Suprapubic skin (tissue), 4 donors: ENCODE measurements at regions not wholly inside any gene's neighbourhood (a gene's known extent, or its start where the extent isn't known, plus 50 kb on each side); places are given as distances from the start of the nearest gene placed in this dataset.

Experiments used
- DNase-seq, 2 donors: peaks; one replicate each; pipeline ENCODE4 v3.0.0-alpha.2; 2019; ENCODE audit warnings: low spot score in 2 of 2
- H3K27ac ChIP-seq: fragments of 200-600 bp; sonication (generic); one replicate; pipeline ENCODE4 v1.5.1; 2019
- H3K27me3 ChIP-seq: fragments of 200-600 bp; sonication (generic); one replicate; pipeline ENCODE4 v1.5.1; 2019
- H3K36me3 ChIP-seq: fragments of 200-600 bp; sonication (generic); one replicate; pipeline ENCODE4 v1.5.1; 2019
- H3K4me1 ChIP-seq: fragments of 200-600 bp; sonication (generic); one replicate; pipeline ENCODE4 v1.5.1; 2019
- H3K4me3 ChIP-seq: fragments of 200-600 bp; sonication (generic); one replicate; pipeline ENCODE4 v1.5.1; 2019; ENCODE audit warnings: mild to moderate bottlenecking
- H3K9me3 ChIP-seq: fragments of 200-600 bp; sonication (generic); one replicate; pipeline ENCODE4 v1.5.1; 2019
- EP300 ChIP-seq: sonication (generic); formaldehyde crosslinking; IDR thresholded peaks from one replicate; pipeline ENCODE4 v1.6.1; 2017; ENCODE audit warnings: antibody characterized with exemption
- POLR2A ChIP-seq, 2 donors: fragments of 450-650 bp; IDR thresholded peaks; one replicate each; pipeline ENCODE4 v1.6.1; 2017; ENCODE audit warnings: antibody characterized with exemption in 2 of 2, mild to moderate bottlenecking in 2 of 2, moderate library complexity in 2 of 2
- POLR2AphosphoS5 ChIP-seq, 3 donors: sonication (generic); formaldehyde crosslinking; IDR thresholded peaks; one replicate each; pipeline ENCODE4 v1.6.1; 2017; ENCODE audit warnings: antibody characterized with exemption in 3 of 3
- WGBS: methylation state at CpG from one replicate; pipeline ENCODE4 v1.1.5; 2018; 5-methylcytosine and 5-hydroxymethylcytosine counted together
- TF ChIP-seq, protein P1 (sequence below), 2 donors: fragments of 200-600 bp in 1 of 2; fragments of 450-650 bp in 1 of 2; sonication (generic) in 1 of 2; IDR thresholded peaks; one replicate each; pipeline ENCODE4 v1.5.1; 2016 to 2019; ENCODE audit warnings: antibody characterized with exemption in 2 of 2, mild to moderate bottlenecking in 1 of 2, moderate library complexity in 1 of 2

DNA sequence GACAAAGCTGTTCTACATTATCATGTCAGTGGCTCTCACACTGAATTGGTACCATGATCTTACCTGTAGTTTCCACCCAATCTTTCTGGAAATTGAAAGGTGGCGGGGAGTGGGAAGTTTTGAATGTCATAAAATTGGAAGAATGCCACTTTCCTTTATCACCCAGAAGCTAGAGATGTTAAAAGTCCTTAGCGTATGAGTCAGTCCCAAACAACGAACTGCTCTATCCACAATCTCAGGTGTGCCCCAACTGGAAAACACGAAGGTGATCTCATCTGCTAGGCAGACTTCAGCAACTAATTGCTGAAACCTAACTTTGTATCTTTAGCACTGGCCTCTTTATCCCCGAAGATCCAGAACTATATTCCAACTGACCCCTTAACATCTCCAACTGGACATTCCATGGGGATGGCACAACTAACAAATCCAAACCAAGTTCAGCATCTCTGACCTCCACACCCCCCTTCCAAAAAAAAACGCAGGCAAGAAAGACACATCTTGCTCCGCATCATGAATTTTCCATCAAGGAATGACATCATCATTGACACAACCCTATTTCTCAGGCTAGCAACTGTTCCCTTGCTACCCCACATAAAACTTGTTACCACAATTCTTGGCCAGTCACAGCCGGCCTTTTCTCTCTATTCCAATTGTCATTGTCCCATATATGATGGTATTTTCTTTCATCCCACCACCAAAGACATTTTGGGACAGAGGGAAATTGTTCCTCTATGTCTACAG lies 175.4 kb downstream of the KLF12 start:
- Histone ChIP-seq H3K27ac (no peak overlapping the region), H3K36me3 (no peaks in the 10 kb centered on the region), H3K27me3 (no peaks in the 10 kb centered on the region), H3K4me1 (no peaks in the 10 kb centered on the region), H3K9me3 (no peaks in the 10 kb centered on the region), H3K4me3 (no peak overlapping the region)
- WGBS: 76% methylated on average over 8 of the region's 8 CpGs
- TF ChIP-seq POLR2AphosphoS5 (IDR thresholded peaks at IDR 0.05) (no peak), POLR2A (IDR thresholded peaks at IDR 0.05) (no peak), EP300 (no peak)
- TF ChIP-seq, protein P1, sequence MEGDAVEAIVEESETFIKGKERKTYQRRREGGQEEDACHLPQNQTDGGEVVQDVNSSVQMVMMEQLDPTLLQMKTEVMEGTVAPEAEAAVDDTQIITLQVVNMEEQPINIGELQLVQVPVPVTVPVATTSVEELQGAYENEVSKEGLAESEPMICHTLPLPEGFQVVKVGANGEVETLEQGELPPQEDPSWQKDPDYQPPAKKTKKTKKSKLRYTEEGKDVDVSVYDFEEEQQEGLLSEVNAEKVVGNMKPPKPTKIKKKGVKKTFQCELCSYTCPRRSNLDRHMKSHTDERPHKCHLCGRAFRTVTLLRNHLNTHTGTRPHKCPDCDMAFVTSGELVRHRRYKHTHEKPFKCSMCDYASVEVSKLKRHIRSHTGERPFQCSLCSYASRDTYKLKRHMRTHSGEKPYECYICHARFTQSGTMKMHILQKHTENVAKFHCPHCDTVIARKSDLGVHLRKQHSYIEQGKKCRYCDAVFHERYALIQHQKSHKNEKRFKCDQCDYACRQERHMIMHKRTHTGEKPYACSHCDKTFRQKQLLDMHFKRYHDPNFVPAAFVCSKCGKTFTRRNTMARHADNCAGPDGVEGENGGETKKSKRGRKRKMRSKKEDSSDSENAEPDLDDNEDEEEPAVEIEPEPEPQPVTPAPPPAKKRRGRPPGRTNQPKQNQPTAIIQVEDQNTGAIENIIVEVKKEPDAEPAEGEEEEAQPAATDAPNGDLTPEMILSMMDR (IDR thresholded peaks at IDR 0.05): no peak
- DNase-seq: no peak

DNA sequence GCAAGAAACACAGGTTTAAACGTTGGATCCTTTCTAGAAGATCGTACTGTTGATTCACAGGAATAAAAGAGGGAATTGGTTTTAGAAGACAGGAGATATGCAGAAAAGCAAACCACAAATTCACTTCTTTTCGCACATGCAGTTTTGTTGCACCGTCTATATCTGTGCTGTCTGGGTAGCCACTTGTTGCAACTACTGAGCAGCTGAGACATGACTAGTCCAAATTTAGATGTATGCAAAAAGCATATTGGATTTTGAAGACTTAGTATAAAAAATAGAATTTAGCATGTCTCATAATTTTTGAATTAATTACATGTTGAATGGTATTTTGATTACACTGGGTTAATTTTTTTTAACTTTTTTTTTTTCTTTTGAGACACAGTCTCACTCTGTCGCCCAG lies 176.3 kb downstream of the KLF12 start:
- Histone ChIP-seq H3K4me1 (no peaks in the 10 kb centered on the region), H3K27ac (no peak overlapping the region), H3K27me3 (no peaks in the 10 kb centered on the region), H3K9me3 (no peaks in the 10 kb centered on the region), H3K36me3 (no peaks in the 10 kb centered on the region), H3K4me3 (no peak overlapping the region)
- TF ChIP-seq POLR2A (IDR thresholded peaks at IDR 0.05): no peak
- TF ChIP-seq EP300: no peak
- TF ChIP-seq, protein P1 (IDR thresholded peaks at IDR 0.05): no peak
- no peak for TF ChIP-seq POLR2AphosphoS5 (IDR thresholded peaks at IDR 0.05)
- no peak for DNase-seq
- 91% methylated on average over 5 of the region's 5 CpGs for WGBS

DNA sequence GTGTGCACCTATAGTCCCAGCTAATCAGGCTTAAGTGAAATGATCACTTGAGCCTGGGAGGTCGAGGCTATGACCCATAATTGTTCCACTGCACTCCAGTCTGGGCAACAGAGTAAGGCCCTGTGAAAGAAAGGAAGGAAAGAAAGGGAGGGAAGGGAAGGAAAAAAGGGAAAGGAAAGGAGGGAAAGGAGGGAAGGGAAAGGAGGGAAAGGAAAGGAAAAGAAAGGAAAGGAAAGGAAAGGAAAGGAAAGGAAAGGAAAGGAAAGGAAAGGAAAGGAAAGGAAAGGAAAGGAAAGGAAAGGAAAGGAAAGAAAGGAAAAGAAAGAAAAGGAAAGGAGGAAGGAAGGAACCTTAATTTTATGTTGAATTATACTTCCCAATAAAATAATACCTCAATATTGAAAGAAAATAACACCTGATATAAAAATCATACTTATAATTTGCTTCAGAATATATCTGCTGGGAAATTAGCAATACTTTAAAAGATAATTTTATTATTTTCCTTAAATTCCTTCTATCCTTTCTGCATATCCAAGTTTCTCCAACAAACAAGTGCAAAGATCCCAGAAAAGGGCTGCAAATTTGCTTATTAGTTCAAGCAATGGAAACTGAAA lies 177.3 kb downstream of the KLF12 start:
- TF ChIP-seq, protein P1 (IDR thresholded peaks at IDR 0.05): no peak
- no peak for TF ChIP-seq POLR2A (IDR thresholded peaks at IDR 0.05)
- no peak for TF ChIP-seq EP300
- TF ChIP-seq POLR2AphosphoS5 (IDR thresholded peaks at IDR 0.05): no peak
- DNase-seq: no peak
- Histone ChIP-seq H3K9me3 (no peaks in the 10 kb centered on the region), H3K4me1 (no peaks in the 10 kb centered on the region), H3K36me3 (no peaks in the 10 kb centered on the region), H3K27me3 (no peaks in the 10 kb centered on the region), H3K27ac (no peak overlapping the region), H3K4me3 (no peak overlapping the region)
- 88% methylated on average over 1 of the region's 1 CpG for WGBS

DNA sequence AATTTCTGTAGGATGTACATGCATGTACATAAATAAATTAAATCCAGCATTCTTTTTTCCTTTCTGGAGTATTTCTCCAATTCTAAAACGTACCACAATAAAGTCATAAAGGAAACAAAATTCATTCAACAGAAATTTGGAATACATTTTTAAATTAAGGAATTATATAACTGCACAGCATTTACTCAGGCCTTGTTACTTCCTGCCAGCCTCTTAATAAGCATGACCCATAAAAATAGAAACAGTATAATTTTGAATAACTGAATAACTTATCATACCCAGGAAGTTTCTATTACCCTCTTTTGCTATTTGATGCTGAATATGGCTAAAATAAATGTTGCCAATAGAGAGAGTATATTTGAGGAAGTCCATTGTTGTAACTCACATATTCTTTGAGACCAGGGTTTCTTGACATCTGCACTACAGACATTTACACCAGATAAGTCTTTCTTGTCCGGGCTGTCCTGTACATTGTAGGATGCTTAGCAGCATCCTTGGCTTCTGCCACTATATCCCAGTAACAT lies 178.2 kb downstream of the KLF12 start:
- Histone ChIP-seq H3K9me3 (no peaks in the 10 kb centered on the region), H3K27ac (no peak overlapping the region), H3K4me3 (no peak overlapping the region), H3K27me3 (no peaks in the 10 kb centered on the region), H3K4me1 (no peaks in the 10 kb centered on the region), H3K36me3 (no peaks in the 10 kb centered on the region)
- TF ChIP-seq EP300: no peak
- TF ChIP-seq POLR2AphosphoS5 (IDR thresholded peaks at IDR 0.05): no peak
- TF ChIP-seq POLR2A (IDR thresholded peaks at IDR 0.05): no peak
- TF ChIP-seq, protein P1 (IDR thresholded peaks at IDR 0.05): no peak
- DNase-seq: no peak
- WGBS: 66% methylated on average over 2 of the region's 2 CpGs

DNA sequence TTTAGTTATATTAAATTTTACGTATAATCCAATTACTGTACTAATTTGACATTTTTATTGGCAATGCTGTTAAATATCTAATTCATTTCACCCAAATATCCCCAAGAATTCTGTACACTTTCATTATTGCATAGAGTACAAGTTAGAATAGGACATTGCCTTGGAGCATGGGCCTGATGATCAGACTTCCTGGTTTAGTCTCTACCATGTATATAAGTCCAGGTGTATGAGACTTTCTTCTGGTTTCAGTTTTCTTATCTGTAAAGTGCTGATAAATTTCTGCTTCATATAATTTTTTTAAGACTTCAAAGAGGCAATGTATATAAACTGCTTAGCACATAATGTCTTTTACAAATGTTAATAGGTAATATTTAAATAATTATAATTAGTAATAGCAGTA lies 179.4 kb downstream of the KLF12 start:
- Histone ChIP-seq H3K9me3 (no peaks in the 10 kb centered on the region), H3K36me3 (no peaks in the 10 kb centered on the region), H3K4me3 (no peak overlapping the region), H3K27me3 (no peaks in the 10 kb centered on the region), H3K27ac (no peak overlapping the region), H3K4me1 (no peaks in the 10 kb centered on the region)
- no peak for TF ChIP-seq POLR2A (IDR thresholded peaks at IDR 0.05)
- TF ChIP-seq EP300: no peak
- no peak for TF ChIP-seq POLR2AphosphoS5 (IDR thresholded peaks at IDR 0.05)
- 100% methylated on average over 1 of the region's 1 CpG for WGBS
- no peak for DNase-seq
